H9 (cell line): ENCODE measurements at regions not wholly inside any gene's neighbourhood (a gene's known extent, or its start where the extent isn't known, plus 50 kb on each side); places are given as distances from the start of the nearest gene placed in this dataset.

Experiments used
- DNase-seq: peaks from one replicate; pipeline ENCODE4 v3.0.0-alpha.2; 2017
- H2AFZ ChIP-seq: one replicate; pipeline ENCODE4 v1.6.1; 2013; ENCODE audit warnings: mild to moderate bottlenecking, low read length, control low read depth, moderate library complexity
- H2AK5ac ChIP-seq: 2 replicates; pipeline ENCODE4 v1.6.1; 2013; ENCODE audit warnings: low read length, control low read depth, mixed read lengths; ENCODE audit not compliant: insufficient read length
- H2BK120ac ChIP-seq: one replicate; pipeline ENCODE4 v1.6.1; 2013; ENCODE audit warnings: low read depth, mild to moderate bottlenecking, low read length, control low read depth, inconsistent platforms; ENCODE audit not compliant: poor library complexity, severe bottlenecking
- H2BK12ac ChIP-seq: 2 replicates; pipeline ENCODE4 v1.6.1; 2013; ENCODE audit warnings: low read length, control low read depth, mixed read lengths, low read depth; ENCODE audit not compliant: insufficient read length
- H2BK15ac ChIP-seq: 2 replicates; pipeline ENCODE4 v1.6.1; 2013; ENCODE audit warnings: low read depth, low read length, control low read depth
- H2BK20ac ChIP-seq: one replicate; pipeline ENCODE4 v1.6.1; 2013; ENCODE audit warnings: low read depth, mild to moderate bottlenecking, low read length, control low read depth, inconsistent platforms; ENCODE audit not compliant: poor library complexity, severe bottlenecking
- H2BK5ac ChIP-seq: 2 replicates; pipeline ENCODE4 v1.6.1; 2013; ENCODE audit warnings: low read length, control low read depth, mixed read lengths; ENCODE audit not compliant: insufficient read length
- H3K14ac ChIP-seq: 2 replicates; pipeline ENCODE4 v1.6.1; 2013; ENCODE audit warnings: low read length, control low read depth; ENCODE audit not compliant: insufficient read depth
- H3K18ac ChIP-seq: 2 replicates; pipeline ENCODE4 v1.6.1; 2013; ENCODE audit warnings: low read depth, mild to moderate bottlenecking, mixed read lengths, low read length, control low read depth; ENCODE audit not compliant: insufficient read length
- H3K23ac ChIP-seq: 2 replicates; pipeline ENCODE4 v1.6.1; 2013; ENCODE audit warnings: low read length, control low read depth, mixed read lengths, low read depth; ENCODE audit not compliant: insufficient read length
- H3K23me2 ChIP-seq: 2 replicates; pipeline ENCODE4 v1.6.1; 2013; ENCODE audit warnings: low read depth, mild to moderate bottlenecking, mixed read lengths, low read length, control low read depth; ENCODE audit not compliant: insufficient read length, poor library complexity, severe bottlenecking
- H3K27ac ChIP-seq: 2 replicates; pipeline ENCODE4 v1.5.1; 2013; ENCODE audit warnings: low read length, control low read depth, mixed read lengths, low read depth; ENCODE audit not compliant: insufficient read length
- H3K27me3 ChIP-seq: 2 replicates; pipeline ENCODE4 v1.6.1; 2013; ENCODE audit warnings: low read length, control low read depth, inconsistent platforms; ENCODE audit not compliant: insufficient read depth
- H3K4ac ChIP-seq: 2 replicates; pipeline ENCODE4 v1.6.1; 2013; ENCODE audit warnings: low read depth, mild to moderate bottlenecking, control low read depth, inconsistent platforms, low read length, moderate library complexity
- H3K4me1 ChIP-seq: 2 replicates; pipeline ENCODE4 v1.6.1; 2013; ENCODE audit warnings: low read length, control low read depth, inconsistent platforms; ENCODE audit not compliant: insufficient read depth
- H3K4me2 ChIP-seq: 2 replicates; pipeline ENCODE4 v1.6.1; 2013; ENCODE audit warnings: low read length, control low read depth, mixed read lengths; ENCODE audit not compliant: insufficient read length, insufficient read depth
- H3K56ac ChIP-seq: 2 replicates; pipeline ENCODE4 v1.6.1; 2013; ENCODE audit warnings: low read depth, mild to moderate bottlenecking, mixed read lengths, low read length, control low read depth; ENCODE audit not compliant: insufficient read length
- H3K79me1 ChIP-seq: 2 replicates; pipeline ENCODE4 v1.6.1; 2013; ENCODE audit warnings: low read depth, mild to moderate bottlenecking, moderate library complexity, low read length, control low read depth, inconsistent platforms; ENCODE audit not compliant: insufficient read depth, poor library complexity, severe bottlenecking
- H3K79me2 ChIP-seq: 2 replicates; pipeline ENCODE4 v1.6.1; 2013; ENCODE audit warnings: low read length, control low read depth, inconsistent platforms; ENCODE audit not compliant: insufficient read depth
- H3K9ac ChIP-seq: 2 replicates; pipeline ENCODE4 v1.6.1; 2013; ENCODE audit warnings: low read length, control low read depth, mixed read lengths; ENCODE audit not compliant: insufficient read length; ENCODE audit errors: extremely low read depth
- H3K9me3 ChIP-seq: one replicate; pipeline ENCODE4 v1.6.1; 2013; ENCODE audit warnings: low read depth, low read length, inconsistent platforms; ENCODE audit not compliant: control insufficient read depth
- H3T11ph ChIP-seq: one replicate; pipeline ENCODE4 v1.6.1; 2013; ENCODE audit warnings: mild to moderate bottlenecking, low read length, control low read depth, inconsistent platforms
- H4K20me1 ChIP-seq: one replicate; pipeline ENCODE4 v1.6.1; 2013; ENCODE audit not compliant: control insufficient read depth, insufficient read length, insufficient read depth
- H4K5ac ChIP-seq: 2 replicates; pipeline ENCODE4 v1.6.1; 2013; ENCODE audit warnings: low read depth, mild to moderate bottlenecking, mixed read lengths, low read length, control low read depth; ENCODE audit not compliant: insufficient read length
- H4K8ac ChIP-seq: replicated peaks from 2 replicates; pipeline ENCODE4 v1.6.1; 2013; ENCODE audit warnings: low read length, control low read depth, mixed read lengths, low read depth; ENCODE audit not compliant: insufficient read length
- H4K91ac ChIP-seq: 2 replicates; pipeline ENCODE4 v1.6.1; 2013; ENCODE audit warnings: low read depth, mild to moderate bottlenecking, moderate library complexity, mixed read lengths, low read length, control low read depth; ENCODE audit not compliant: insufficient read length
- H3K27ac Mint-ChIP-seq, 3 experiments: 2 replicates in 2 of 3; 3 replicates in 1 of 3; pipeline ENCODE4 v1.8.0; 2020 to 2021; ENCODE audit warnings: mixed read lengths in 3 of 3, mild to moderate bottlenecking in 1 of 3, moderate library complexity in 1 of 3
- H3K27me3 Mint-ChIP-seq: 2 replicates; pipeline ENCODE4 v1.8.0; 2021; ENCODE audit warnings: low read depth, mild to moderate bottlenecking, moderate library complexity, mixed read lengths
- H3K36me3 Mint-ChIP-seq, 3 experiments: 2 replicates in 2 of 3; 3 replicates in 1 of 3; pipeline ENCODE4 v1.8.0; 2020 to 2021; ENCODE audit warnings: low read depth in 3 of 3, mixed read lengths in 3 of 3; ENCODE audit not compliant: insufficient read depth in 1 of 3
- H3K4me1 Mint-ChIP-seq, 2 experiments: 2 replicates each; pipeline ENCODE4 v1.8.0; 2020; ENCODE audit warnings: mixed read lengths in 2 of 2
- H3K4me3 Mint-ChIP-seq, 2 experiments: 2 replicates in 1 of 2; 3 replicates in 1 of 2; pipeline ENCODE4 v1.8.0; 2020 to 2021; ENCODE audit warnings: mild to moderate bottlenecking in 2 of 2, mixed read lengths in 2 of 2, moderate library complexity in 1 of 2
- H3K9me3 Mint-ChIP-seq, 2 experiments: 2 replicates in 1 of 2; 3 replicates in 1 of 2; pipeline ENCODE4 v1.8.0; 2020; ENCODE audit warnings: mild to moderate bottlenecking in 2 of 2, mixed read lengths in 2 of 2, moderate library complexity in 1 of 2
- WGBS: extraction: QIAGEN DNeasy Blood & Tissue Kit; methylation state at CpG from one replicate; pipeline ENCODE4 v1.1.7; 2013; ENCODE audit warnings: missing lambda C conversion rate, low lambda C conversion rate, mixed read lengths; ENCODE audit not compliant: insufficient read length; ENCODE audit errors: extremely low coverage; 5-methylcytosine and 5-hydroxymethylcytosine counted together
- TF ChIP-seq, protein P1 (sequence below): fragments of 200-600 bp; sonication (generic); conservative IDR thresholded peaks from 3 replicates; pipeline ENCODE4 v1.8.0; 2021; ENCODE audit warnings: antibody characterized with exemption, mild to moderate bottlenecking

DNA sequence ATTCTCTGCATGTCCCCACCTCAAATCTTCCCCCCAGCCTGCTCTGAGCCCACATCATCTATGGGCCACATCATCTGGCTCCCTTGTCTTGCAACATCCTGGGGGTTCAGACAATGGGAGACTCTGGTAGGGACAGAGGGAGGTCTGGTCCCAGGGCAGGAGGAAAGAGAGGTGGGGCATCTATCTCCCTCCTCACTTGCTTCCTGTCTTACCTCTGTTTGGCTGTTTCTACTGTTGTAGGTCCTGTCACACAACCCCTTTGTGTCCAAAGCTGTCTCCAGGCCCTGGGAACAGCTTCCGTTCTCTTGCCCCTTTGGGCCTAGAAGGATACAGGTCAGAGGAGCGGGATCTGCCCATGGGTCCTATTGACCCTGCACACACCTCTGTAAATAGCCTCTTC lies 227.2 kb downstream of the NSG2 start:
- no peaks in the 10 kb centered on the region for H3K23me2 ChIP-seq
- no peak overlapping the region for H2AFZ ChIP-seq
- no peak overlapping the region for H3K27ac Mint-ChIP-seq

More for the DNA sequence above, 227.2 kb downstream of the NSG2 start:
- Histone ChIP-seq H2BK12ac (no peak overlapping the region), H3K4me2 (no peak overlapping the region), H2BK5ac (no peak overlapping the region), H3K27me3 (no peaks in the 10 kb centered on the region), H3K27ac (no peak overlapping the region), H2AK5ac (no peak overlapping the region), H3K4me1 (no peaks in the 10 kb centered on the region), H3K23ac (no peak overlapping the region), H3K56ac (no peak overlapping the region), H3K18ac (no peak overlapping the region), H4K20me1 (no peaks in the 10 kb centered on the region), H3K9ac (no peak overlapping the region), H2BK15ac (no peak overlapping the region), H3K79me2 (no peaks in the 10 kb centered on the region), H4K91ac (no peak overlapping the region), H2BK20ac (no peak overlapping the region), H2BK120ac (no peak overlapping the region), H4K8ac (no peak overlapping the region), H3K14ac (no peak overlapping the region), H3K4ac (no peak overlapping the region), H3T11ph (no peak overlapping the region), H4K5ac (no peak overlapping the region), H3K79me1 (no peaks in the 10 kb centered on the region), H3K9me3 (no peaks in the 10 kb centered on the region)
- Mint-ChIP-seq H3K4me1 (no peaks in the 10 kb centered on the region), H3K36me3 (no peaks in the 10 kb centered on the region), H3K9me3 (peaks cover 6 to 7% of the 10 kb centered on the region in 2 experiments; a peak in 2 of 5 replicates), H3K4me3 (no peak overlapping the region), H3K27me3 (peaks cover 36% of the 10 kb centered on the region)
- WGBS = no CpG with 5 or more reads among the region's 2 CpGs
- DNase-seq = no peak
- TF ChIP-seq, protein P1, sequence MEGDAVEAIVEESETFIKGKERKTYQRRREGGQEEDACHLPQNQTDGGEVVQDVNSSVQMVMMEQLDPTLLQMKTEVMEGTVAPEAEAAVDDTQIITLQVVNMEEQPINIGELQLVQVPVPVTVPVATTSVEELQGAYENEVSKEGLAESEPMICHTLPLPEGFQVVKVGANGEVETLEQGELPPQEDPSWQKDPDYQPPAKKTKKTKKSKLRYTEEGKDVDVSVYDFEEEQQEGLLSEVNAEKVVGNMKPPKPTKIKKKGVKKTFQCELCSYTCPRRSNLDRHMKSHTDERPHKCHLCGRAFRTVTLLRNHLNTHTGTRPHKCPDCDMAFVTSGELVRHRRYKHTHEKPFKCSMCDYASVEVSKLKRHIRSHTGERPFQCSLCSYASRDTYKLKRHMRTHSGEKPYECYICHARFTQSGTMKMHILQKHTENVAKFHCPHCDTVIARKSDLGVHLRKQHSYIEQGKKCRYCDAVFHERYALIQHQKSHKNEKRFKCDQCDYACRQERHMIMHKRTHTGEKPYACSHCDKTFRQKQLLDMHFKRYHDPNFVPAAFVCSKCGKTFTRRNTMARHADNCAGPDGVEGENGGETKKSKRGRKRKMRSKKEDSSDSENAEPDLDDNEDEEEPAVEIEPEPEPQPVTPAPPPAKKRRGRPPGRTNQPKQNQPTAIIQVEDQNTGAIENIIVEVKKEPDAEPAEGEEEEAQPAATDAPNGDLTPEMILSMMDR = no peak
